ENCODE measurements at regions not wholly inside any gene's neighbourhood (a gene's known extent, or its start where the extent isn't known, plus 50 kb on each side); places are given as distances from the start of the nearest gene placed in this dataset.
"Not testable (repeated sequence)": the region's sequence is repeated elsewhere in the genome, so short reads cannot be mapped to it uniquely, and the experiment has no call there.

- not testable (repeated sequence) for DNase-seq (ENCODE audit: low read depth)
These were observed 211.3 kb downstream of the CCDC74A start for GRCh38 chr2:131738996-131739434.

GRCh38 chr2:131753640-131754561 is 226.2 kb downstream of the CCDC74A start:
- no peak for DNase-seq (ENCODE audit: low read depth)

- DNase-seq (ENCODE audit: low read depth), result no peak
These were observed 227.4 kb downstream of the CCDC74A start for GRCh38 chr2:131754929-131755720.

GRCh38 chr2:131756141-131756907 is 228.6 kb downstream of the CCDC74A start:
- no peak for DNase-seq (ENCODE audit: low read depth)

GRCh38 chr2:131758941-131759340 is 231.3 kb downstream of the CCDC74A start:
- not testable (repeated sequence) for DNase-seq (ENCODE audit: low read depth)

- not testable (repeated sequence) for DNase-seq (ENCODE audit: low read depth)
These were observed 247.4 kb downstream of the CCDC74A start for GRCh38 chr2:131774955-131775555.

GRCh38 chr2:131775903-131776506 is 248.3 kb downstream of the CCDC74A start:
- DNase-seq (ENCODE audit: low read depth), result not testable (repeated sequence)

GRCh38 chr2:131780446-131780845 is 252.8 kb downstream of the CCDC74A start:
- DNase-seq (ENCODE audit: low read depth), result not testable (repeated sequence)

GRCh38 chr2:131801210-131801744 is 273.6 kb downstream of the CCDC74A start:
- DNase-seq (ENCODE audit: low read depth), result no peak

- peak; percentile 42 for DNase-seq (ENCODE audit: low read depth)
These were observed 274.2 kb downstream of the CCDC74A start for GRCh38 chr2:131801745-131802350.

- peak; percentile 15 for DNase-seq (ENCODE audit: low read depth)
These were observed 274.7 kb downstream of the CCDC74A start for GRCh38 chr2:131802351-131802836.

GRCh38 chr2:131803237-131803636 is 275.5 kb downstream of the CCDC74A start:
- not testable (repeated sequence) for DNase-seq (ENCODE audit: low read depth)

- DNase-seq (ENCODE audit: low read depth), result not testable (repeated sequence)
These were observed 284.9 kb downstream of the CCDC74A start for GRCh38 chr2:131812605-131813004.

GRCh38 chr2:131813378-131813777 is 285.7 kb downstream of the CCDC74A start:
- not testable (repeated sequence) for DNase-seq (ENCODE audit: low read depth)

GRCh38 chr2:131818267-131818973 is 290.7 kb downstream of the CCDC74A start:
- DNase-seq (ENCODE audit: low read depth), result not testable (repeated sequence)

GRCh38 chr2:131822237-131822721 is 294.6 kb downstream of the CCDC74A start:
- DNase-seq (ENCODE audit: low read depth), result not testable (repeated sequence)

- DNase-seq (ENCODE audit: low read depth), result not testable (repeated sequence)
These were observed 295.4 kb downstream of the CCDC74A start for GRCh38 chr2:131823058-131823457.

- DNase-seq (ENCODE audit: low read depth), result not testable (repeated sequence)
These were observed 297.3 kb downstream of the CCDC74A start for GRCh38 chr2:131824986-131825385.
